Osteocyte (in vitro differentiated cells): ENCODE measurements at regions not wholly inside any gene's neighbourhood (a gene's known extent, or its start where the extent isn't known, plus 50 kb on each side); places are given as distances from the start of the nearest gene placed in this dataset.

Experiments used
- DNase-seq: peaks from one replicate; pipeline ENCODE4 v3.0.0; 2021; ENCODE audit warnings: mixed read lengths; ENCODE audit not compliant: unreplicated experiment; ENCODE audit errors: extremely low spot score
- H3K27ac Mint-ChIP-seq: one replicate; pipeline ENCODE4 v1.8.0; 2021; ENCODE audit warnings: mild to moderate bottlenecking, mixed read lengths; ENCODE audit not compliant: unreplicated experiment
- H3K27me3 Mint-ChIP-seq: one replicate; pipeline ENCODE4 v1.8.0; 2021; ENCODE audit warnings: mixed read lengths; ENCODE audit not compliant: unreplicated experiment
- H3K36me3 Mint-ChIP-seq: one replicate; pipeline ENCODE4 v1.8.0; 2021; ENCODE audit warnings: mixed read lengths; ENCODE audit not compliant: unreplicated experiment
- H3K4me1 Mint-ChIP-seq: one replicate; pipeline ENCODE4 v1.8.0; 2021; ENCODE audit warnings: mixed read lengths; ENCODE audit not compliant: unreplicated experiment
- H3K4me3 Mint-ChIP-seq: one replicate; pipeline ENCODE4 v1.8.0; 2021; ENCODE audit warnings: mild to moderate bottlenecking, moderate library complexity, mixed read lengths; ENCODE audit not compliant: unreplicated experiment
- H3K9me3 Mint-ChIP-seq: one replicate; pipeline ENCODE4 v1.8.0; 2021; ENCODE audit warnings: mixed read lengths; ENCODE audit not compliant: unreplicated experiment
- CTCF ChIP-seq: fragments of 200-600 bp; sonication (generic); IDR thresholded peaks from 2 replicates; pipeline ENCODE4 v1.5.0; 2021; ENCODE audit warnings: antibody characterized with exemption, mild to moderate bottlenecking, moderate library complexity

- no peaks in the 10 kb centered on the region for H3K4me1 Mint-ChIP-seq
- H3K9me3 Mint-ChIP-seq = no peaks in the 10 kb centered on the region
- no peak for DNase-seq
- H3K36me3 Mint-ChIP-seq = no peaks in the 10 kb centered on the region
- no peak overlapping the region for H3K27ac Mint-ChIP-seq
- H3K4me3 Mint-ChIP-seq = no peak overlapping the region
- H3K27me3 Mint-ChIP-seq = peaks cover 45% of the 10 kb centered on the region
- TF ChIP-seq CTCF = no peak
Observed at GRCh38 chr15:69941301-69941605, 156.5 kb downstream of the TLE3 start.

- Mint-ChIP-seq H3K4me3 (no peak overlapping the region), H3K9me3 (no peaks in the 10 kb centered on the region), H3K36me3 (no peaks in the 10 kb centered on the region), H3K4me1 (no peaks in the 10 kb centered on the region), H3K27me3 (peaks cover 42% of the 10 kb centered on the region), H3K27ac (no peak overlapping the region)
- no peak for TF ChIP-seq CTCF
- DNase-seq = no peak
Observed at GRCh38 chr15:69941706-69942495, 155.8 kb downstream of the TLE3 start.

DNA sequence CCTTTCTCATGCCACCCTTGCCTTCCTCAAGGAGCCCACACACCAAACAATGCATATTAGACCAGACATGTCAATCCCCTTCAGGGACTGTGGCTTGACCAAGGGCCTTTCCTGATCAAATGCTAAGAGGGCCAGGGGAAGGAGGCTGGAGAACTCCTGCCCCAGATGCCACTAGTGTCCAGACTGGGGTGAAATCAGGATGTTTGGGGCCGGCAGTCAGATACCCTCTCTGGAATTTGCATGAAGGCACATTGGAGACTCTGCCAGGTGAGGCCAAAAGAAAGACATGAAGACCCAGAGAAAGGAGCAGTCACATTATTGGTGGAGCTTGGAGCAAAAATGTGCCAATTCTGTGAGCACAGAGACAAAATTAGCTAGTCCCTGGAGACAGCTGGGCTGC is 154.1 kb downstream of the TLE3 start:
- H3K27ac Mint-ChIP-seq = no peak overlapping the region
- peaks cover 26% of the 10 kb centered on the region for H3K27me3 Mint-ChIP-seq
- DNase-seq = no peak
- H3K36me3 Mint-ChIP-seq = no peaks in the 10 kb centered on the region
- no peak overlapping the region for H3K4me3 Mint-ChIP-seq
- no peaks in the 10 kb centered on the region for H3K9me3 Mint-ChIP-seq
- H3K4me1 Mint-ChIP-seq = no peaks in the 10 kb centered on the region
- no peak for TF ChIP-seq CTCF

DNA sequence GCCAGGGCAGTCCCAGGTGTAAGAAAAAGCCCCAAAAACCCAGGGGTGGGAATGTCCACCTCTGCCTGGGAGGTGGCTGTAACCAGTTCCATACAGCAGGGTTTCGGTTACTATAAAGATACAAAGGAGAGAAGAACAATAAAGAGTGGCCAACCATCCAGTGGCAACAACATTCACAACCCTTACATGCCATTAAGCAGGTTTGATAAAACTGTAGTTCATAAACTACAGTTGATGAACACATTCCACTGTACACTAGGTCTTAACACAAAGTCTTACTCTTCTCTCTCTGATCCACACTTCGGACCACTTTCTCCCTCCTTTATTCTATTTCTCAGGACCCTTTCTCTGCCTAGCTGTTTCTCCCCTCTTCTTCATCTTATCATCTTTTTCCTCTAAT is 152.0 kb downstream of the TLE3 start:
- TF ChIP-seq CTCF = no peak
- Mint-ChIP-seq H3K27ac (no peak overlapping the region), H3K4me3 (no peak overlapping the region), H3K27me3 (peaks cover 27% of the 10 kb centered on the region), H3K4me1 (no peaks in the 10 kb centered on the region), H3K36me3 (no peaks in the 10 kb centered on the region), H3K9me3 (no peaks in the 10 kb centered on the region)
- DNase-seq = no peak

DNA sequence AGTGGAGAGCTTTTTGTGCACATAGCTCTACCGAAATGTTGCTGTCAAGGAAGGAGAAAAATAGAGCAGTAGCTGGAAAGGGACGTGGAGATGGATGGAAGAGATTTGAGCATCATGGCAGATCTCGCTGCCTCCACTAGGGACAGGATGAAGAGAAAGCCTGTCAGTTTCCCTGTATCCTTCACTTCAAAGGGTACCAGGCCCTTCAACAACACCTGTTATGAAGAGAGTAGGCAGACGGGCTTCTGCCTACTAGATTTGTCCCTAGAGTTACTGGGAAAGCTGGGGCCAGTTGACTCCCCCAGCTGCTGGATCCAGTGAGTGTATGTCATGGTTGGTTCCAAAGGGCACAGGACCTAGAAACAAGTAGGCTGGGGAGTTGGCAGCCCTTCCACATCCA is 150.8 kb downstream of the TLE3 start:
- H3K27me3 Mint-ChIP-seq = peaks cover 27% of the 10 kb centered on the region
- no peak for TF ChIP-seq CTCF
- no peak overlapping the region for H3K4me3 Mint-ChIP-seq
- H3K4me1 Mint-ChIP-seq = no peaks in the 10 kb centered on the region
- no peaks in the 10 kb centered on the region for H3K36me3 Mint-ChIP-seq
- H3K9me3 Mint-ChIP-seq = no peaks in the 10 kb centered on the region
- DNase-seq = no peak
- H3K27ac Mint-ChIP-seq = no peak overlapping the region
